Testis (tissue), 2 donors: ENCODE measurements at regions not wholly inside any gene's neighbourhood (a gene's known extent, or its start where the extent isn't known, plus 50 kb on each side); places are given as distances from the start of the nearest gene placed in this dataset.

Experiments
- DNase-seq: peaks from one replicate; pipeline ENCODE4 v3.0.0-alpha.2; 2019
- H3K27ac ChIP-seq, 2 donors: fragments of 200-600 bp; sonication (generic); one replicate each; pipeline ENCODE4 v1.5.1; 2019
- H3K27me3 ChIP-seq: fragments of 200-600 bp; sonication (generic); one replicate; pipeline ENCODE4 v1.5.1; 2019
- H3K36me3 ChIP-seq: fragments of 200-600 bp; sonication (generic); one replicate; pipeline ENCODE4 v1.5.1; 2017; ENCODE audit warnings: low read depth; ENCODE audit errors: missing control alignments
- H3K4me1 ChIP-seq: fragments of 200-600 bp; sonication (generic); one replicate; pipeline ENCODE4 v1.5.1; 2019
- H3K4me3 ChIP-seq, 2 donors: fragments of 200-600 bp; sonication (generic); one replicate each; pipeline ENCODE4 v1.5.1; 2017 to 2019
- H3K9me3 ChIP-seq: fragments of 200-600 bp; sonication (generic); one replicate; pipeline ENCODE4 v1.5.1; 2017
- POLR2A ChIP-seq: fragments of 450-650 bp; IDR thresholded peaks from one replicate; pipeline ENCODE4 v1.6.1; 2017; ENCODE audit warnings: antibody characterized with exemption, mild to moderate bottlenecking, moderate library complexity
- WGBS, 2 donors: methylation state at CpG; one replicate each; pipeline ENCODE4 v1.1.5; 2018; 5-methylcytosine and 5-hydroxymethylcytosine counted together
- intact Hi-C: fragments of 100-400 bp; cut with DNase I; formaldehyde crosslinking; loops from one replicate; pipeline ENCODE4 v1.15.1; 2023; ENCODE audit warnings: low total_unique reads
- TF ChIP-seq, protein P1 (sequence below), 3 experiments: fragments of 450-650 bp in 2 of 3; fragments of 200-600 bp in 1 of 3; sonication (generic) in 1 of 3; IDR thresholded peaks; one replicate each; pipeline ENCODE4 v1.5.1; 2016 to 2019; ENCODE audit warnings: antibody characterized with exemption in 3 of 3, mild to moderate bottlenecking in 2 of 3, moderate library complexity in 1 of 3

DNA sequence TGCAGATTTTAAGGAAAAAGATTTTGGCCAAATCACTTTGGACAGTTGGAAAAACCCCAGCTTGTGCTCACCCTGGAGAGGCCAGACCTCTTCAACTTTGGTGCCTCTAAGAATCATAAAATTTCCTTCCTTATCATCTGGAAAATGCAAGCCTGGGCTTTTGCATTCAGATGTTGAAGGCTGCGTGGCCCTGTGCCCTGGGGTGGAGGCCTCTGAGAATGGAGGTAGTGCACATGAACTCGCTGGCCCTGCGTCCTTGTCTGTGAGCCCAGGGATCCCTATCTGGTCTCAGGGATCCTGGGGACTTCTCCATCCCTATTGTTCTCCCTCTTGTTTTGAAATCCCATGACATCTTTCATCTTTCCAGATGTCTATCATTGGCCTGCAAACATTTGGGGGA is 64.6 kb upstream of the ARNT2 start:
- H3K9me3 ChIP-seq, result no peaks in the 10 kb centered on the region
- no peaks in the 10 kb centered on the region for H3K36me3 ChIP-seq
- 85 to 90% methylated on average over 3 of the region's 3 CpGs for WGBS, 2 donors
- no peaks in the 10 kb centered on the region for H3K4me1 ChIP-seq
- H3K27ac ChIP-seq, result no peak overlapping the region
- DNase-seq, result no peak
- H3K27me3 ChIP-seq, result no peaks in the 10 kb centered on the region
- TF ChIP-seq, protein P1, sequence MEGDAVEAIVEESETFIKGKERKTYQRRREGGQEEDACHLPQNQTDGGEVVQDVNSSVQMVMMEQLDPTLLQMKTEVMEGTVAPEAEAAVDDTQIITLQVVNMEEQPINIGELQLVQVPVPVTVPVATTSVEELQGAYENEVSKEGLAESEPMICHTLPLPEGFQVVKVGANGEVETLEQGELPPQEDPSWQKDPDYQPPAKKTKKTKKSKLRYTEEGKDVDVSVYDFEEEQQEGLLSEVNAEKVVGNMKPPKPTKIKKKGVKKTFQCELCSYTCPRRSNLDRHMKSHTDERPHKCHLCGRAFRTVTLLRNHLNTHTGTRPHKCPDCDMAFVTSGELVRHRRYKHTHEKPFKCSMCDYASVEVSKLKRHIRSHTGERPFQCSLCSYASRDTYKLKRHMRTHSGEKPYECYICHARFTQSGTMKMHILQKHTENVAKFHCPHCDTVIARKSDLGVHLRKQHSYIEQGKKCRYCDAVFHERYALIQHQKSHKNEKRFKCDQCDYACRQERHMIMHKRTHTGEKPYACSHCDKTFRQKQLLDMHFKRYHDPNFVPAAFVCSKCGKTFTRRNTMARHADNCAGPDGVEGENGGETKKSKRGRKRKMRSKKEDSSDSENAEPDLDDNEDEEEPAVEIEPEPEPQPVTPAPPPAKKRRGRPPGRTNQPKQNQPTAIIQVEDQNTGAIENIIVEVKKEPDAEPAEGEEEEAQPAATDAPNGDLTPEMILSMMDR (IDR thresholded peaks at IDR 0.05), result no peak
- no peak for TF ChIP-seq POLR2A
- intact Hi-C loops, result no loop called here
- H3K4me3 ChIP-seq, result no peak overlapping the region

DNA sequence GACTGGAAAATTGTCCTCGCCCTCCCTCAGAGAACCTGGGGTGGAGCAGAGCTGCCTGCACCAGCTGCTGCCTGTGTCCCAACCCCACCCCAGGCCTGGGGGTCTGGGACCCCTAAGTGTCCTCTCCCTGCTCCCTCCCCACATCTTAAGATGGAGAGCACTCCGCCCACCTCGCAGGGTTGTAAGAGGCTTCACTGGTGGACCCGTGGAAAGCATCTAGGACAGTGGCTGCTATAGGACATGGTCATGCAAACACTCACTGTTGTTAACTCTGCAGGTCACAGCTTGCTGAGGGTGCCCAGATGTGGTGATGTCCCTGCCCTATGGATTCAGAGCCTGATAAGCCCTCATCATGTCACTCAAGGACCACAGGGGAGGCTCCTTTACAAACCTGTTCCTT is 62.0 kb upstream of the ARNT2 start:
- no peaks in the 10 kb centered on the region for H3K27me3 ChIP-seq
- TF ChIP-seq, protein P1 (IDR thresholded peaks at IDR 0.05), result no peak
- TF ChIP-seq POLR2A, result no peak
- 67 to 94% methylated on average over 1 to 4 of the region's 4 CpGs for WGBS, 2 donors
- H3K4me1 ChIP-seq, result no peaks in the 10 kb centered on the region
- no peaks in the 10 kb centered on the region for H3K9me3 ChIP-seq
- intact Hi-C loops, result no loop called here
- H3K4me3 ChIP-seq, result no peak overlapping the region
- no peaks in the 10 kb centered on the region for H3K36me3 ChIP-seq
- H3K27ac ChIP-seq, result no peak overlapping the region
- DNase-seq, result no peak

DNA sequence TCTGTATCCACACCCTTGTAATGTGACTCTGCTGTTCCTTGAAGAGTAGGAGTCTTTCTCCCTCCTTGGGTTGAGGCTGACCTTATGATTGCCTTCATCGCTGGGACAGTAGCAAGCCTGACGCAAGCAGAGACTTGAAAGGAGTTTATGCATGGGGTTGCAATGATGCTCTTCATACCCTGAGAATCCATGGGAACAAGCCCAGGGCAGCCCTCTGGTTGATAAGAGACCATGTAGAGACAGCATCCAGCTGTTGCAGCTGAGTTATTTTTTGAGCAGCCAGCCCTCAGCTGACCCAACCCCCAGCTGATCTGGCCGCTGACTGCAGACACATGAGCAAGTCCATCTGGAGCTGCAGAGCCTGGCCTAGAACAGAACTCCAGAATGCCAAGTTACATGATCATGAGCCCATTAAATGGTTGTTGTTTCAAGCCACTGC is 60.6 kb upstream of the ARNT2 start:
- no peak for DNase-seq
- 34 to 54% methylated on average over 2 to 3 of the region's 3 CpGs for WGBS, 2 donors
- intact Hi-C loops, result no loop called here
- H3K36me3 ChIP-seq, result no peaks in the 10 kb centered on the region
- H3K4me3 ChIP-seq, result no peak overlapping the region
- no peaks in the 10 kb centered on the region for H3K4me1 ChIP-seq
- TF ChIP-seq POLR2A, result no peak
- TF ChIP-seq, protein P1 (IDR thresholded peaks at IDR 0.05), result no peak
- H3K27me3 ChIP-seq, result no peaks in the 10 kb centered on the region
- H3K27ac ChIP-seq, result no peak overlapping the region
- H3K9me3 ChIP-seq, result no peaks in the 10 kb centered on the region

DNA sequence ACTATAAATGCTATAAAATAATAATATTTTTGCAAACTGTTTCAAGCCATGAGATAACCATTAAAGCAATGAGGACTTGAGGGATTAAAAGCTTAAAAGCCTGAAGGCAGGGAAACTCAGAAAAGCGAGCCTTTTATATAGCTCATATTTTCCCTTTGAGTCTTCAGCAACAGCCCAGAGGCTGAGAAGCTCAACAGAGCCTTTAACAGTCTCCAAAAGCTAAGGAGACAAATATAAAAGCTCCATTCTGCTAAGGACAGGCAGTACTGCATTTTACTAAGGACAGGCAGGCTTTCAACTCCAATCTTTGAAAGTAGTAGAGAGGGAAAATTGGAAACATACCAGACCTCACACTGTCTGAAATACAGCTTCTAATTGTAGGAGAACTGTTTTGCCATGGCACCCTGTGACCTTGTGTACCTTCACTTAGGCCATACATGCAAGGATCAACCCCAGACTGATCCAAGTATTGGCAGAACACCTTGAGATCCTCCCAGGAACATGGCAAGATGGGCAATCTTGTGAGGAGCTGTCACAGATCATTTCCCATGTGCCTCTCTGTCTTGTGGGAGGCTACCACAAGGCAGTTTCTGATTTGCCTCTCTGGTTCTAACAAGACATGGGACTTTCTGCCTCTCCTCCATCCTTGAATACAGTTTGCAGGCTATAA is 53.1 kb upstream of the ARNT2 start:
- no peak for DNase-seq
- intact Hi-C loops, result no loop called here
- 61 to 68% methylated on average over 1 of the region's 1 CpG for WGBS, 2 donors

More for the DNA sequence above, 53.1 kb upstream of the ARNT2 start:
- no peak overlapping the region for H3K4me3 ChIP-seq
- TF ChIP-seq, protein P1 (IDR thresholded peaks at IDR 0.05), result no peak
- no peak for TF ChIP-seq POLR2A
- no peaks in the 10 kb centered on the region for H3K27me3 ChIP-seq
- H3K36me3 ChIP-seq, result no peaks in the 10 kb centered on the region
- H3K9me3 ChIP-seq, result no peaks in the 10 kb centered on the region
- no peak overlapping the region for H3K27ac ChIP-seq
- no peaks in the 10 kb centered on the region for H3K4me1 ChIP-seq
